Testis (tissue), 2 donors: ENCODE measurements at regions not wholly inside any gene's neighbourhood (a gene's known extent, or its start where the extent isn't known, plus 50 kb on each side); places are given as distances from the start of the nearest gene placed in this dataset.

Experiments used
- POLR2A ChIP-seq: fragments of 450-650 bp; IDR thresholded peaks from one replicate; pipeline ENCODE4 v1.6.1; 2017; ENCODE audit warnings: antibody characterized with exemption, mild to moderate bottlenecking, moderate library complexity
- TF ChIP-seq, protein P1 (sequence below), 3 experiments: fragments of 450-650 bp in 2 of 3; fragments of 200-600 bp in 1 of 3; sonication (generic) in 1 of 3; IDR thresholded peaks; one replicate each; pipeline ENCODE4 v1.5.1; 2016 to 2019; ENCODE audit warnings: antibody characterized with exemption in 3 of 3, mild to moderate bottlenecking in 2 of 3, moderate library complexity in 1 of 3

DNA sequence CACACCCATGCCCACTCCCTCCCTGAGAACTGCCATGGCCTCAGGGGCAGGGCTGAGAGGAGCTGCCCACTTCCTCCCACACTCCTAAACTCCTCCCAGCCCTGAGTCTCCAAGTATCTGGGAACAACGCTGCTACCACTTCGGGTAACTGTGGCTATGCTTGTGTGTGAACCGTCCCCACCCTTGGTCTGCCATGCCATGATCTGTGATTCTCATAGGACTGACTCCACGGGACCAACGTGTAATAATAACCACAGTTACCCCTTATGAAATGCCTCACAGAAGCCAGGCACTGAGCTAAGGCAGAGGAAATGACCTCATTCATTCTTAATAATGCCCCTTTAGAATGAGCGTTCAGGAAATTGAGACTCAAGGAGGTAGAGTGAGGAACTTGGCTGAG, 103.9 kb upstream of the SMIM23 start:
- TF ChIP-seq, protein P1, sequence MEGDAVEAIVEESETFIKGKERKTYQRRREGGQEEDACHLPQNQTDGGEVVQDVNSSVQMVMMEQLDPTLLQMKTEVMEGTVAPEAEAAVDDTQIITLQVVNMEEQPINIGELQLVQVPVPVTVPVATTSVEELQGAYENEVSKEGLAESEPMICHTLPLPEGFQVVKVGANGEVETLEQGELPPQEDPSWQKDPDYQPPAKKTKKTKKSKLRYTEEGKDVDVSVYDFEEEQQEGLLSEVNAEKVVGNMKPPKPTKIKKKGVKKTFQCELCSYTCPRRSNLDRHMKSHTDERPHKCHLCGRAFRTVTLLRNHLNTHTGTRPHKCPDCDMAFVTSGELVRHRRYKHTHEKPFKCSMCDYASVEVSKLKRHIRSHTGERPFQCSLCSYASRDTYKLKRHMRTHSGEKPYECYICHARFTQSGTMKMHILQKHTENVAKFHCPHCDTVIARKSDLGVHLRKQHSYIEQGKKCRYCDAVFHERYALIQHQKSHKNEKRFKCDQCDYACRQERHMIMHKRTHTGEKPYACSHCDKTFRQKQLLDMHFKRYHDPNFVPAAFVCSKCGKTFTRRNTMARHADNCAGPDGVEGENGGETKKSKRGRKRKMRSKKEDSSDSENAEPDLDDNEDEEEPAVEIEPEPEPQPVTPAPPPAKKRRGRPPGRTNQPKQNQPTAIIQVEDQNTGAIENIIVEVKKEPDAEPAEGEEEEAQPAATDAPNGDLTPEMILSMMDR (IDR thresholded peaks at IDR 0.05), result no peak
- TF ChIP-seq POLR2A, result no peak
